ENCODE measurements at regions not wholly inside any gene's neighbourhood (a gene's known extent, or its start where the extent isn't known, plus 50 kb on each side); places are given as distances from the start of the nearest gene placed in this dataset.

DNA sequence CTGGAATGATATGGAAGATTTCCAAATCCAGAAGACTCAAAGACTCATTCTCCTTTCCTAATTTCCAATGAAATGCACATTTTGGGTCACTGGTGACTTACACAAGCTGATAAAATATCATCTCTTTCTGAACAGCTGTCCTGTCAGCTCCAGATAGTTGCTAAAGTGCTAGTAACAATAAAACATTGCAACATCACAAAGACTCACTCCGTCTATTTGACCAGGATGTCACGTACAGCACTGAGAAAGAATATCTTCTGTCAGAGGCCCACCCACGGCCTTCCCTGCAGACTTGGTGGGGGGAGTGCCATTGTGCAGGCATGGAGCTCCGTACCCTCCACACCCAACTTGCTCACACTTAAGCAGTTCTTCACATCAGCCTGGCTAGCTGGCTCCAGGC is 78.9 kb upstream of the EGR2 start:
- no peaks in the 10 kb centered on the region for H3K9me3 ChIP-seq (replicated peaks)
- H3K27ac ChIP-seq (replicated peaks), result peak overlapping the region; percentile 22
- no peaks in the 10 kb centered on the region for H3K36me3 ChIP-seq
- intact Hi-C loops (cut with micrococcal nuclease), result no loop called here
- no peaks in the 10 kb centered on the region for H3K4me1 ChIP-seq
- TF ChIP-seq CTCF (IDR thresholded peaks at IDR 0.05; ENCODE audit: borderline replicate concordance), result no peak
- no peak overlapping the region for H3K4me3 ChIP-seq
- peaks cover 74% of the 10 kb centered on the region for H3K27me3 ChIP-seq (ENCODE audit: low read depth)
- no peak for DNase-seq

GRCh38 chr10:62894156-62894555 is 78.0 kb upstream of the EGR2 start:
- no peak for DNase-seq
- H3K4me3 ChIP-seq, result no peak overlapping the region
- H3K27ac ChIP-seq (replicated peaks), result no peak overlapping the region
- H3K9me3 ChIP-seq (replicated peaks), result no peaks in the 10 kb centered on the region
- no peaks in the 10 kb centered on the region for H3K4me1 ChIP-seq
- TF ChIP-seq CTCF (IDR thresholded peaks at IDR 0.05; ENCODE audit: borderline replicate concordance), result no peak
- peaks cover 76% of the 10 kb centered on the region for H3K27me3 ChIP-seq (ENCODE audit: low read depth)
- H3K36me3 ChIP-seq, result no peaks in the 10 kb centered on the region
- intact Hi-C loops (cut with micrococcal nuclease), result no loop called here

DNA sequence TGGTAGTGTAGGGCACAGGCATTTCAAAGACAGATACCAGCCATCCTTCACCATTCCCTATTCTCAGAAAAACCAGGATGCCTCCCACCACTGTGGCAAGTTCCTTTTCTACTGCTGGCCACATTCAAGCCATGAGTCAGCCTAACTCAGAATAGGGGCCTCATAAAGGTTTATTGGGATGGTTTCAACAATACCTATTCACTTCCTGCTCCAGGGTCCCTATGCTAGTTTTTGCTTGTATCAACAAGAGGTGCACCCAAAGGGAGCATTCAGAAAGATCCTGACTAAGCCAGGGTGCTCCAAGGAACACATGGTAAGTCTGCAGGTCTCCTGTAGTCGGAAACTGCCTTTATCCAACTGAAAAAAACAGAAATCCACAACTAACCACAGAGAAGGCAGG is 76.9 kb upstream of the EGR2 start:
- Histone ChIP-seq H3K27ac (replicated peaks) (no peak overlapping the region), H3K36me3 (no peaks in the 10 kb centered on the region), H3K9me3 (replicated peaks) (no peaks in the 10 kb centered on the region), H3K4me3 (no peak overlapping the region), H3K4me1 (no peaks in the 10 kb centered on the region), H3K27me3 (ENCODE audit: low read depth) (peaks cover 75% of the 10 kb centered on the region)
- intact Hi-C loops (cut with micrococcal nuclease), result no loop called here
- TF ChIP-seq CTCF (IDR thresholded peaks at IDR 0.05; ENCODE audit: borderline replicate concordance), result no peak
- DNase-seq, result no peak

GRCh38 chr10:62890395-62890794 is 74.2 kb upstream of the EGR2 start:
- Histone ChIP-seq H3K27me3 (ENCODE audit: low read depth) (peaks cover 79% of the 10 kb centered on the region), H3K9me3 (replicated peaks) (no peaks in the 10 kb centered on the region), H3K27ac (replicated peaks) (no peak overlapping the region), H3K4me1 (no peaks in the 10 kb centered on the region), H3K4me3 (no peak overlapping the region), H3K36me3 (no peaks in the 10 kb centered on the region)
- TF ChIP-seq CTCF (IDR thresholded peaks at IDR 0.05; ENCODE audit: borderline replicate concordance), result no peak
- DNase-seq, result no peak
- intact Hi-C loops (cut with micrococcal nuclease), result no loop called here

- intact Hi-C loops (cut with micrococcal nuclease), result no loop called here
- H3K4me3 ChIP-seq, result no peak overlapping the region
- peaks cover 79% of the 10 kb centered on the region for H3K27me3 ChIP-seq (ENCODE audit: low read depth)
- DNase-seq, result no peak
- no peaks in the 10 kb centered on the region for H3K9me3 ChIP-seq (replicated peaks)
- no peaks in the 10 kb centered on the region for H3K4me1 ChIP-seq
- H3K27ac ChIP-seq (replicated peaks), result no peak overlapping the region
- H3K36me3 ChIP-seq, result no peaks in the 10 kb centered on the region
- no peak for TF ChIP-seq CTCF (IDR thresholded peaks at IDR 0.05; ENCODE audit: borderline replicate concordance)
Observed at GRCh38 chr10:62887642-62888041, 71.5 kb upstream of the EGR2 start.

Measured in left ventricle myocardium inferior (tissue), 1 donor.